CD8-positive, alpha-beta memory T cell (primary cell): ENCODE measurements at regions not wholly inside any gene's neighbourhood (a gene's known extent, or its start where the extent isn't known, plus 50 kb on each side); places are given as distances from the start of the nearest gene placed in this dataset.

ENCODE experiments used
- CTCF ChIA-PET: fragments of 350-600 bp; sonication (Branson Sonifier 250); formaldehyde crosslinking; loops from one replicate; lab custom pipeline; 2021; ENCODE audit warnings: antibody characterized with exemption; lab: Charles Lee
- POLR2A ChIA-PET: fragments of 350-600 bp; sonication (Branson Sonifier 250); formaldehyde crosslinking; loops from one replicate; lab custom pipeline; 2021; ENCODE audit warnings: antibody characterized with exemption; lab: Charles Lee
- DNase-seq, 5 donors: peaks; one replicate each; pipeline versions ENCODE4 v3.0.0 to v3.0.0-alpha.2; 2020 to 2022; ENCODE audit warnings: mixed read lengths in 1 of 5
- H3K27ac ChIP-seq: one replicate; pipeline ENCODE4 v1.7.0; 2013; ENCODE audit warnings: low read depth, mild to moderate bottlenecking, low read length, moderate library complexity
- H3K27me3 ChIP-seq: 2 replicates; pipeline ENCODE4 v1.7.0; 2013; ENCODE audit warnings: low read length, mild to moderate bottlenecking; ENCODE audit not compliant: insufficient read depth, poor library complexity, severe bottlenecking
- H3K36me3 ChIP-seq: 2 replicates; pipeline ENCODE4 v1.7.0; 2013; ENCODE audit warnings: mild to moderate bottlenecking, low read length, moderate library complexity; ENCODE audit not compliant: insufficient read depth
- H3K4me1 ChIP-seq: 2 replicates; pipeline ENCODE4 v1.7.0; 2013; ENCODE audit warnings: mild to moderate bottlenecking, low read length, moderate library complexity; ENCODE audit not compliant: insufficient read depth
- H3K4me3 ChIP-seq: 2 replicates; pipeline ENCODE4 v1.7.0; 2013; ENCODE audit warnings: mild to moderate bottlenecking, low read length
- H3K9me3 ChIP-seq: 2 replicates; pipeline ENCODE4 v1.7.0; 2013; ENCODE audit warnings: mild to moderate bottlenecking, low read length
- H3K27ac Mint-ChIP-seq, 8 donors: one replicate each; pipeline ENCODE4 v1.8.0; 2020 to 2021; ENCODE audit warnings: mixed read lengths in 8 of 8, mild to moderate bottlenecking in 6 of 8, inconsistent platforms in 3 of 8, moderate library complexity in 3 of 8
- H3K27me3 Mint-ChIP-seq, 2 donors: one replicate each; pipeline ENCODE4 v1.8.0; 2020 to 2021; ENCODE audit warnings: mixed read lengths in 2 of 2, mild to moderate bottlenecking in 1 of 2, moderate library complexity in 1 of 2
- H3K36me3 Mint-ChIP-seq, 3 donors: one replicate each; pipeline ENCODE4 v1.8.0; 2020 to 2021; ENCODE audit warnings: mixed read lengths in 3 of 3, inconsistent platforms in 1 of 3, mild to moderate bottlenecking in 1 of 3
- H3K4me1 Mint-ChIP-seq, 3 donors: one replicate each; pipeline ENCODE4 v1.8.0; 2020 to 2021; ENCODE audit warnings: mixed read lengths in 3 of 3, inconsistent platforms in 1 of 3, mild to moderate bottlenecking in 1 of 3
- H3K4me3 Mint-ChIP-seq, 7 donors: one replicate each; pipeline ENCODE4 v1.8.0; 2020 to 2021; ENCODE audit warnings: mixed read lengths in 7 of 7, mild to moderate bottlenecking in 6 of 7, moderate library complexity in 4 of 7, inconsistent platforms in 2 of 7
- H3K9me3 Mint-ChIP-seq, 5 donors: one replicate each; pipeline ENCODE4 v1.8.0; 2020 to 2022; ENCODE audit warnings: mixed read lengths in 5 of 5, mild to moderate bottlenecking in 3 of 5, moderate library complexity in 2 of 5, inconsistent platforms in 1 of 5

DNA sequence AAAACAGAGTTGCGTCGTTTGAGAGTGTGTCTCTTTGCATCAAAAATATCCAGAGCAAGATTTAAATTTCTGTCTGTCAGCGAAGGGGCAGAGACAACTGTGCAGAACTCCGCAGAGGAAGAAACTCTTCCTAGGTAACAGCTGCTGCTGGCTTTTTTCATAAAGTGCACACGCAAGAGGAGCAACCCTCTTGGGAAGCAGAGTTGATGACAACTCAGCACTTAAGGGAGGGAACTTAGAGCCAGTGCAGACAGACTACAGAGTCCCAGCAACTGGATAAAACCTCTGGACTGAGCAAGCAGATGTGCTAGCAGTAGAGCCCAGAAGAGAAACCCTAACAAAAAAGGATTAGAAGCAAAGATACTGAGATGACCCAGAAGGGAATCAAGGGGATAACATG lies 337.1 kb downstream of the PCNX1 start:
- H3K4me3 ChIP-seq = no peak overlapping the region
- H3K9me3 Mint-ChIP-seq = peaks cover 3 to 13% (median 10%) of the 10 kb centered on the region in 5 donors
- H3K36me3 ChIP-seq = no peaks in the 10 kb centered on the region
- H3K27ac ChIP-seq = no peak overlapping the region
- ChIA-PET CTCF (no interaction called here), POLR2A (no interaction called here)
- H3K27me3 ChIP-seq = no peaks in the 10 kb centered on the region
- peaks cover 0 to 28% (median 3%) of the 10 kb centered on the region in 3 donors for H3K36me3 Mint-ChIP-seq
- H3K4me1 ChIP-seq = peaks cover 23% of the 10 kb centered on the region
- no peak for DNase-seq
- no peaks in the 10 kb centered on the region for H3K9me3 ChIP-seq
- peak overlapping the region in 4 of 8 donors; percentile 29 to 66 (median 52) for H3K27ac Mint-ChIP-seq
- peaks cover 52 to 59% (median 54%) of the 10 kb centered on the region in 3 donors for H3K4me1 Mint-ChIP-seq
- peak overlapping the region in 2 of 7 donors; percentile 41 to 67 for H3K4me3 Mint-ChIP-seq
- no peaks in the 10 kb centered on the region for H3K27me3 Mint-ChIP-seq

DNA sequence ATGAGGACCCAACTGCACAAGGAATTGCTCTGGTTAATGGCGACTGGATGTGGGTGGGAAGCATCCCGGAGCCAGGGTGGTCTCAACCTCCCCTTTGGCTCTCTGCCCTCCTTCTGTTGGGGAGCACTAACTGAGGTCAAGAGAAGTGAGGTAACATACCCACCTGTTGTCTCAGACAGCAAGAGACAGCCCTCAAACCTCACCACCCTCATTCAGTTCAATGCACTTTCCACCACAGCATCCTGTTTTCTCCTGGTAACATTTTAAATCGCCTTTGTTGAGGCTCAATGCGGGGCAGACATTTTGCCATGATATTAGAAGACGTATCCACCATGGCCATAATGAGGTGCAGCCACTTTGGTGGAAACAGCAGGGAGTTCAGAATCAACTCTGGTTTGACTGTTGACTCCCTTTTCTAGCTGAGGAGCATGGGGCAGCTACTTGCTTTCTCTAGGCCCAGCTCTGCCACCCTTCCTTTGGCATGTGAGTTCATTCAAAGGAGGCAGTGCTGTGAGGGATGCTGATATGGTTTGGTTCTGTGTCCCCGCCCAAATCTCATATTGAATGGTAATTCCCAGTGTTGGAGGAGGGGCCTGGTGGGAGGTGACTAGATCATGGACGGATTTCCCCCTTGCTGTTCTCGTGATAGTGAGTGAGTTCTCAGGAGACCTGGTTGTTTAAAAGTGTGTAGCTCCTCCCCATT lies 338.6 kb downstream of the PCNX1 start:
- peaks cover 54 to 62% (median 55%) of the 10 kb centered on the region in 3 donors for H3K4me1 Mint-ChIP-seq
- H3K27ac ChIP-seq = peak overlapping the region; percentile 45
- peak overlapping the region; percentile 56 to 96 (median 86) for H3K27ac Mint-ChIP-seq
- no peaks in the 10 kb centered on the region for H3K36me3 ChIP-seq
- DNase-seq = peak in 2 of 5 donors; percentile 20 to 48
- POLR2A ChIA-PET = no interaction called here
- CTCF ChIA-PET = interaction anchor here (1.0 to 1.4 kb wide), 2 partner anchors 9 to 76 kb away, joined by 3 to 4 read pairs; no protein-coding TSS in a partner anchor
- peaks cover 23% of the 10 kb centered on the region for H3K4me1 ChIP-seq
- no peak overlapping the region for H3K4me3 ChIP-seq
- peak overlapping the region in 6 of 7 donors; percentile 58 to 71 (median 64) for H3K4me3 Mint-ChIP-seq
- H3K9me3 ChIP-seq = no peaks in the 10 kb centered on the region
- peaks cover 3 to 13% (median 10%) of the 10 kb centered on the region in 5 donors for H3K9me3 Mint-ChIP-seq
- H3K27me3 Mint-ChIP-seq = no peaks in the 10 kb centered on the region
- peaks cover 2 to 33% (median 3%) of the 10 kb centered on the region in 3 donors for H3K36me3 Mint-ChIP-seq
- H3K27me3 ChIP-seq = no peaks in the 10 kb centered on the region

DNA sequence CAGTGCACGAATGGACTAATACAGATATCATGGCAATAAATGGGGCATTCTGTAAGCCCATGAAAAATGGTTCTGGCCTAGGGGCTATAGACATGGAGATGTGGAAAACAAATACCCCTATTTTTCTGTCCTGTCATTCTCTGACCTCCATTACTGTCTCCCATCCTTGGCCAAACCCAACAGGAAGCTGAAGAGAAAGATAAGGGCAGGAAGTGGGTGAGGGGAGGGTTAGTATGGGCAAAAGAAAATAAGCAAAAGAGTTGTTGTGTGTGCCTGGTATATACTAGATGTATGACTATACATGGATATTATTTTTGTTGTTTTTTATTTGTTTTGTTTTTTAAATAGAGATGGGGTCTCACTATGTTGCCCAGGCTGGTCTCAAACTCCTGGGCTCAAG lies 339.3 kb downstream of the PCNX1 start:
- ChIA-PET POLR2A (no interaction called here), CTCF (interaction anchor here (1.0 to 1.4 kb wide), 2 partner anchors 10 to 75 kb away, joined by 3 to 4 read pairs; no protein-coding TSS in a partner anchor)
- H3K27ac Mint-ChIP-seq = peak overlapping the region; percentile 56 to 96 (median 86)
- Histone ChIP-seq H3K36me3 (no peaks in the 10 kb centered on the region), H3K27ac (peak overlapping the region; percentile 10), H3K9me3 (no peaks in the 10 kb centered on the region), H3K4me1 (peaks cover 23% of the 10 kb centered on the region), H3K27me3 (no peaks in the 10 kb centered on the region), H3K4me3 (no peak overlapping the region)
- H3K4me3 Mint-ChIP-seq = peak overlapping the region in 6 of 7 donors; percentile 58 to 79 (median 64)
- H3K9me3 Mint-ChIP-seq = peaks cover 3 to 13% (median 10%) of the 10 kb centered on the region in 5 donors
- peaks cover 2 to 33% (median 3%) of the 10 kb centered on the region in 3 donors for H3K36me3 Mint-ChIP-seq
- DNase-seq = no peak
- no peaks in the 10 kb centered on the region for H3K27me3 Mint-ChIP-seq
- peaks cover 55 to 67% (median 59%) of the 10 kb centered on the region in 3 donors for H3K4me1 Mint-ChIP-seq

DNA sequence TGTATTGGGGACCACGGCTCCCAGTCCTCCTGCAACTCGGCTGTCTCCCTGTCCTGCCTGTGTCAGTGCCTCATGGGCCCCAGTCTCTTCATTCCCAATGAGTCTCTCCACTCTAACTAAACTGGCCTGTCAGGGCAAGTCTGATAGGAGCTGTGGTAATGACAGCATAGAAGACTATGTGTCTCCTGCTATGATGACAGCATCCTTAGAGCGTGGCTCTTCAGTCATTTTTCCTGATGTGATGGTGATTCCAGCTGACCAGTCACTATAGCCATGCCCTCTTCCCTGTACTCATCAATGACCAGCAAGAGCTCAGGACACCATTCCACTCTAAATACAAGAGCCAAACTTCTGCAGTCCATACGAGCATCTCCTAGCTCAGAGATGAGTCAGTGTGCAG lies 339.8 kb downstream of the PCNX1 start:
- Mint-ChIP-seq H3K36me3 (peaks cover 2 to 33% (median 3%) of the 10 kb centered on the region in 3 donors), H3K27me3 (no peaks in the 10 kb centered on the region), H3K9me3 (peaks cover 3 to 13% (median 10%) of the 10 kb centered on the region in 5 donors), H3K4me3 (peak overlapping the region in 6 of 7 donors; percentile 17 to 79 (median 46)), H3K27ac (peak overlapping the region; percentile 56 to 97 (median 84)), H3K4me1 (peaks cover 55 to 67% (median 59%) of the 10 kb centered on the region in 3 donors)
- H3K27me3 ChIP-seq = no peaks in the 10 kb centered on the region
- H3K27ac ChIP-seq = no peak overlapping the region
- POLR2A ChIA-PET = no interaction called here
- DNase-seq = no peak
- peaks cover 23% of the 10 kb centered on the region for H3K4me1 ChIP-seq
- CTCF ChIA-PET = interaction anchor here (0.7 to 1.4 kb wide), 2 partner anchors 75 to 81 kb away, joined by 3 to 4 read pairs; no protein-coding TSS in a partner anchor
- H3K36me3 ChIP-seq = no peaks in the 10 kb centered on the region
- no peaks in the 10 kb centered on the region for H3K9me3 ChIP-seq
- no peak overlapping the region for H3K4me3 ChIP-seq

DNA sequence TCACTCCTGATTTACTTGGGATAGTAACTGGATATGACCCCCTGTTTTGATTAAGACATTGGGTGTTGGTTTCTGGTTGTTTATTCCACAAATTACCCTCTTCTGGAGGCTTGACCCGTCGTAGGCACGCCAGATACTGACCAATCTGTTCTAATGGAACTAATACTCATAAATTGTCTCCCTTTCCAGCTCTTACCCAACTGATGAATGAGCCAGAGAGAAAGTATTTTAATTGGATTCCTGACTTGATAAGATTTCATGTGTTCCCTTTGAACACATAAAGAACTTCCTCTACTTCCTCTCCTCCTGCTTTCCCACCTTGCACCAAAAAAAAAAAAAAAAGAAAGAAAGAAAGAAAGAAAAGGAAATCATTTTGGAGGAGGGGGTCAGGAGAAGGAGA lies 340.9 kb downstream of the PCNX1 start:
- H3K27ac Mint-ChIP-seq = peak overlapping the region in 3 of 8 donors; percentile 66 to 81 (median 73)
- H3K4me1 Mint-ChIP-seq = peaks cover 55 to 67% (median 59%) of the 10 kb centered on the region in 3 donors
- H3K36me3 Mint-ChIP-seq = peaks cover 2 to 33% (median 3%) of the 10 kb centered on the region in 3 donors
- peaks cover 3 to 13% (median 10%) of the 10 kb centered on the region in 5 donors for H3K9me3 Mint-ChIP-seq
- peaks cover 23% of the 10 kb centered on the region for H3K4me1 ChIP-seq
- no peak for DNase-seq
- H3K36me3 ChIP-seq = no peaks in the 10 kb centered on the region
- H3K27me3 Mint-ChIP-seq = no peaks in the 10 kb centered on the region
- ChIA-PET POLR2A (no interaction called here), CTCF (no interaction called here)
- H3K4me3 ChIP-seq = no peak overlapping the region
- no peaks in the 10 kb centered on the region for H3K9me3 ChIP-seq
- no peak overlapping the region for H3K27ac ChIP-seq
- no peaks in the 10 kb centered on the region for H3K27me3 ChIP-seq
- H3K4me3 Mint-ChIP-seq = peak overlapping the region in 1 of 7 donors; percentile 65

DNA sequence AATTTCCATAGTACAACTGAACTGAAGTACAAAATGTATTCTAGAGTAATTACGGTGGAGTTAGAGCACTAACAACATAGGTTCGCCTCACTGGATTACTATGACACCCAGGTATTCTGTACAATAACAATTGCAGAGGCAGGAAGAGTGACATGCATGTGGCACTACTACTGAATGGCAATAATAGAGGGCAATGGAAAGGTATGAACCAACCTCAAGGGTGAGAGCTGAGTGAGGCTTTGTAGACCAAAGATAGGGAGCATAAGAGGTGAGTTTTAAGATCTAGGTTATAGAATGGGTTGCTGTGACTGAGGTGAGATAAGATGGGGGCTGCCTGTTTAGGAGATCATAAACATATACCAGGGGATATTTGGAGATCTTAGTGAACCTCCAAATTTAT lies 343.1 kb downstream of the PCNX1 start:
- no peak for DNase-seq
- Mint-ChIP-seq H3K27ac (peak overlapping the region in 7 of 8 donors; percentile 2 to 90 (median 30)), H3K36me3 (peaks cover 2 to 33% (median 3%) of the 10 kb centered on the region in 3 donors), H3K27me3 (no peaks in the 10 kb centered on the region), H3K4me3 (peak overlapping the region in 3 of 7 donors; percentile 4 to 45 (median 18)), H3K4me1 (peaks cover 43 to 50% (median 47%) of the 10 kb centered on the region in 3 donors), H3K9me3 (peaks cover 3 to 13% (median 10%) of the 10 kb centered on the region in 5 donors)
- Histone ChIP-seq H3K4me3 (no peak overlapping the region), H3K4me1 (peaks cover 20% of the 10 kb centered on the region), H3K9me3 (no peaks in the 10 kb centered on the region), H3K27ac (no peak overlapping the region), H3K36me3 (no peaks in the 10 kb centered on the region), H3K27me3 (no peaks in the 10 kb centered on the region)
- ChIA-PET CTCF (no interaction called here), POLR2A (no interaction called here)

DNA sequence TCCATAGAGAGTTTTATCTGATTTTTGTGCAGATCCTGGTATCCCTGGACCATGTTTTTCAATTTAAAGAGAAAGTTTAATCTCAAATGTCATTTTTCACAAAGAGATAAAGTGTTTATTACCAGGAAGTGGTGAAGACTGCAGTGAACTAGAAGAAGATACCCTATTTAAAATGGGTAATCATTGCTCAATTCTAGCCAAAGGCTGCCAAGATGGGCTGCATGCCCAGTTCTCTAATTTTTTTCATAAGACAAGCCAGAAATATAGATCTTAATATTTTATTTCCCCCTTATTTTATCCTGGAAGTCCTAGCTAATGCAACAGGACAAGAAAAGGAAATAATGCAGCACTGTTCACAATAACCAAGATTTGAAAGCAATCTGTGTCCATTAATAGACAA lies 343.5 kb downstream of the PCNX1 start:
- Mint-ChIP-seq H3K27me3 (no peaks in the 10 kb centered on the region), H3K4me1 (peaks cover 38 to 45% (median 43%) of the 10 kb centered on the region in 3 donors), H3K36me3 (peaks cover 2 to 32% (median 3%) of the 10 kb centered on the region in 3 donors), H3K27ac (peak overlapping the region in 5 of 8 donors; percentile 22 to 90 (median 38)), H3K9me3 (peaks cover 3 to 13% (median 10%) of the 10 kb centered on the region in 5 donors), H3K4me3 (peak overlapping the region in 1 of 7 donors; percentile 45)
- Histone ChIP-seq H3K27me3 (no peaks in the 10 kb centered on the region), H3K36me3 (no peaks in the 10 kb centered on the region), H3K4me1 (peaks cover 16% of the 10 kb centered on the region), H3K27ac (no peak overlapping the region), H3K9me3 (no peaks in the 10 kb centered on the region), H3K4me3 (no peak overlapping the region)
- no peak for DNase-seq
- ChIA-PET POLR2A (no interaction called here), CTCF (no interaction called here)
